GM18499 (cell line): ENCODE measurements at regions not wholly inside any gene's neighbourhood (a gene's known extent, or its start where the extent isn't known, plus 50 kb on each side); places are given as distances from the start of the nearest gene placed in this dataset.
"Not testable (repeated sequence)": the region's sequence is repeated elsewhere in the genome, so short reads cannot be mapped to it uniquely, and the experiment has no call there.

Source experiments
- ATAC-seq: cut with Tn5 transposase; IDR thresholded peaks from one replicate; pipeline ENCODE4 v1.9.1; 2021; ENCODE audit warnings: moderate number of reproducible peaks; ENCODE audit not compliant: insufficient read depth, unreplicated experiment

- no peak for ATAC-seq
Measured at GRCh38 chr6:86629123-86629522, 308.2 kb upstream of the HTR1E start.

- ATAC-seq: no peak
Measured at GRCh38 chr6:86619428-86619827, 317.9 kb upstream of the HTR1E start.

- no peak for ATAC-seq
Measured at GRCh38 chr6:86615299-86615698, 322.0 kb upstream of the HTR1E start.

- no peak for ATAC-seq
Measured at GRCh38 chr6:86609549-86610388, 327.6 kb upstream of the HTR1E start.

- not testable (repeated sequence) for ATAC-seq
Measured at GRCh38 chr6:86603364-86603763, 334.0 kb upstream of the HTR1E start.

- ATAC-seq: not testable (repeated sequence)
Measured at GRCh38 chr6:86602093-86602492, 335.2 kb upstream of the HTR1E start.

- not testable (repeated sequence) for ATAC-seq
Measured at GRCh38 chr6:86598969-86599368, 338.4 kb upstream of the HTR1E start.

- ATAC-seq: no peak
Measured at GRCh38 chr6:86595641-86596040, 341.7 kb upstream of the HTR1E start.

- no peak for ATAC-seq
Measured at GRCh38 chr6:86586195-86586594, 351.1 kb upstream of the HTR1E start.

GRCh38 chr6:86581833-86582232, 355.5 kb upstream of the HTR1E start:
- ATAC-seq: no peak

GRCh38 chr6:86563197-86563596, 374.1 kb upstream of the HTR1E start:
- ATAC-seq: no peak

GRCh38 chr6:86558318-86558717, 379.0 kb upstream of the HTR1E start:
- no peak for ATAC-seq

GRCh38 chr6:86537292-86537861, 400.0 kb upstream of the HTR1E start:
- no peak for ATAC-seq

- no peak for ATAC-seq
Measured at GRCh38 chr6:86536121-86536520, 401.2 kb upstream of the HTR1E start.

- ATAC-seq: no peak
Measured at GRCh38 chr6:86535100-86535499, 402.2 kb upstream of the HTR1E start.

GRCh38 chr6:86529635-86530034, 407.7 kb upstream of the HTR1E start:
- no peak for ATAC-seq

GRCh38 chr6:86526238-86526637, 411.1 kb upstream of the HTR1E start:
- ATAC-seq: no peak

- ATAC-seq: no peak
Measured at GRCh38 chr6:86516087-86516486, 421.2 kb upstream of the HTR1E start.

- no peak for ATAC-seq
Measured at GRCh38 chr6:86511962-86512361, 425.4 kb upstream of the HTR1E start.

GRCh38 chr6:86508230-86508629, 429.1 kb upstream of the HTR1E start:
- no peak for ATAC-seq

- ATAC-seq: no peak
Measured at GRCh38 chr6:86502497-86502896, 434.8 kb upstream of the HTR1E start.

- no peak for ATAC-seq
Measured at GRCh38 chr6:86500035-86500434, 437.3 kb upstream of the HTR1E start.
